Uterus (tissue), 3 donors: ENCODE measurements at regions not wholly inside any gene's neighbourhood (a gene's known extent, or its start where the extent isn't known, plus 50 kb on each side); places are given as distances from the start of the nearest gene placed in this dataset.

Experiments
- DNase-seq, 2 donors: peaks; one replicate each; pipeline ENCODE4 v3.0.0-alpha.2; 2019 to 2020
- H3K27ac ChIP-seq, 2 donors: fragments of 200-600 bp; sonication (generic); 1 replicate in 1 of 2; 2 replicates in 1 of 2; pipeline ENCODE4 v1.5.1; 2016 to 2018
- H3K27me3 ChIP-seq, 2 donors: fragments of 200-600 bp; sonication (generic); one replicate each; pipeline ENCODE4 v1.5.1; 2018 to 2019; ENCODE audit warnings: control low read depth in 1 of 2
- H3K36me3 ChIP-seq, 2 donors: fragments of 200-600 bp; sonication (generic); one replicate each; pipeline ENCODE4 v1.5.1; 2019; ENCODE audit warnings: control low read depth in 1 of 2
- H3K4me1 ChIP-seq, 2 donors: fragments of 200-600 bp; sonication (generic); one replicate each; pipeline ENCODE4 v1.5.1; 2018 to 2019; ENCODE audit warnings: control low read depth in 1 of 2
- H3K4me3 ChIP-seq, 2 donors: fragments of 200-600 bp; sonication (generic); 1 replicate in 1 of 2; 2 replicates in 1 of 2; pipeline ENCODE4 v1.5.1; 2018 to 2019; ENCODE audit warnings: mild to moderate bottlenecking in 1 of 2
- H3K9me3 ChIP-seq, 2 donors: fragments of 200-600 bp; sonication (generic); one replicate each; pipeline ENCODE4 v1.5.1; 2019; ENCODE audit warnings: control low read depth in 1 of 2
- CTCF ChIP-seq, 4 experiments: fragments of 200-600 bp in 2 of 4; fragments of 450-650 bp in 2 of 4; sonication (generic) in 2 of 4; IDR thresholded peaks; one replicate each; pipeline ENCODE4 v1.5.1; 2016 to 2019; ENCODE audit warnings: antibody characterized with exemption in 4 of 4, mild to moderate bottlenecking in 2 of 4, moderate library complexity in 1 of 4
- POLR2A ChIP-seq, 2 donors: fragments of 450-650 bp; IDR thresholded peaks; one replicate each; pipeline ENCODE4 v1.6.1; 2016; ENCODE audit warnings: antibody characterized with exemption in 2 of 2, mild to moderate bottlenecking in 1 of 2, moderate library complexity in 1 of 2
- intact Hi-C: fragments of 100-400 bp; cut with DNase I; formaldehyde crosslinking; loops from one replicate; pipeline ENCODE4 v1.15.1; 2023; ENCODE audit warnings: low total_unique reads
- donor health status: DM: yes; HTN: yes; CAD: no.

GRCh38 chr2:129636692-129637091, 342.8 kb upstream of the RAB6C start:
- no peaks in the 10 kb centered on the region for H3K4me1 ChIP-seq
- no peak overlapping the region for H3K27ac ChIP-seq
- no peaks in the 10 kb centered on the region for H3K9me3 ChIP-seq
- H3K36me3 ChIP-seq: no peaks in the 10 kb centered on the region
- H3K4me3 ChIP-seq: no peak overlapping the region
- DNase-seq: no peak
- TF ChIP-seq POLR2A (IDR thresholded peaks at IDR 0.05) (no peak), CTCF (IDR thresholded peaks at IDR 0.05) (no peak)
- H3K27me3 ChIP-seq: no peaks in the 10 kb centered on the region
- intact Hi-C loops: no loop called here

- H3K27ac ChIP-seq: no peak overlapping the region
- H3K4me1 ChIP-seq: no peaks in the 10 kb centered on the region
- no peaks in the 10 kb centered on the region for H3K36me3 ChIP-seq
- H3K27me3 ChIP-seq: no peaks in the 10 kb centered on the region
- intact Hi-C loops: no loop called here
- no peak for TF ChIP-seq POLR2A (IDR thresholded peaks at IDR 0.05)
- TF ChIP-seq CTCF (IDR thresholded peaks at IDR 0.05): no peak
- H3K9me3 ChIP-seq: no peaks in the 10 kb centered on the region
- no peak overlapping the region for H3K4me3 ChIP-seq
- DNase-seq: no peak
These were observed 338.1 kb upstream of the RAB6C start for GRCh38 chr2:129641371-129641770.

- TF ChIP-seq POLR2A (IDR thresholded peaks at IDR 0.05): no peak
- TF ChIP-seq CTCF (IDR thresholded peaks at IDR 0.05): no peak
- Histone ChIP-seq H3K4me3 (no peak overlapping the region), H3K36me3 (no peaks in the 10 kb centered on the region), H3K4me1 (no peaks in the 10 kb centered on the region), H3K27ac (no peak overlapping the region), H3K9me3 (no peaks in the 10 kb centered on the region), H3K27me3 (no peaks in the 10 kb centered on the region)
- no peak for DNase-seq
- intact Hi-C loops: no loop called here
These were observed 336.9 kb upstream of the RAB6C start for GRCh38 chr2:129642526-129643043.

- no peak for DNase-seq
- no peak for TF ChIP-seq POLR2A (IDR thresholded peaks at IDR 0.05)
- TF ChIP-seq CTCF (IDR thresholded peaks at IDR 0.05): no peak
These were observed 334.1 kb upstream of the RAB6C start for GRCh38 chr2:129645335-129645734.

GRCh38 chr2:129646107-129646506, 333.4 kb upstream of the RAB6C start:
- Histone ChIP-seq H3K4me3 (no peak overlapping the region), H3K9me3 (no peaks in the 10 kb centered on the region), H3K36me3 (no peaks in the 10 kb centered on the region), H3K27me3 (no peaks in the 10 kb centered on the region), H3K4me1 (no peaks in the 10 kb centered on the region), H3K27ac (no peak overlapping the region)
- TF ChIP-seq CTCF (IDR thresholded peaks at IDR 0.05): no peak
- no peak for TF ChIP-seq POLR2A (IDR thresholded peaks at IDR 0.05)
- intact Hi-C loops: no loop called here
- no peak for DNase-seq

More at GRCh38 chr2:129645335-129645734, 334.1 kb upstream of the RAB6C start:
- H3K9me3 ChIP-seq: no peaks in the 10 kb centered on the region
- H3K4me1 ChIP-seq: no peaks in the 10 kb centered on the region
- intact Hi-C loops: no loop called here
- no peak overlapping the region for H3K4me3 ChIP-seq
- H3K36me3 ChIP-seq: no peaks in the 10 kb centered on the region
- H3K27me3 ChIP-seq: no peaks in the 10 kb centered on the region
- H3K27ac ChIP-seq: no peak overlapping the region
